CD4-positive, alpha-beta T cell treated with Interleukin-2 at 100 ng/mL for 4 hours (primary cell): ENCODE measurements at regions not wholly inside any gene's neighbourhood (a gene's known extent, or its start where the extent isn't known, plus 50 kb on each side); places are given as distances from the start of the nearest gene placed in this dataset.

Experiments
- DNase-seq: peaks from one replicate; pipeline ENCODE4 v3.0.0-alpha.2; 2020; ENCODE audit warnings: low spot score

GRCh38 chr5:74122175-74122574 lies 496.2 kb downstream of the ARHGEF28 start:
- no peak for DNase-seq

GRCh38 chr5:74120585-74120984 lies 494.6 kb downstream of the ARHGEF28 start:
- DNase-seq: no peak

- DNase-seq: no peak
These were observed 492.1 kb downstream of the ARHGEF28 start for GRCh38 chr5:74118071-74118470.

GRCh38 chr5:74116984-74117383 lies 491.0 kb downstream of the ARHGEF28 start:
- no peak for DNase-seq

GRCh38 chr5:74116266-74116665 lies 490.3 kb downstream of the ARHGEF28 start:
- no peak for DNase-seq

- no peak for DNase-seq
These were observed 487.9 kb downstream of the ARHGEF28 start for GRCh38 chr5:74113927-74114326.

- no peak for DNase-seq
These were observed 487.2 kb downstream of the ARHGEF28 start for GRCh38 chr5:74113196-74113540.

GRCh38 chr5:74112372-74113195 lies 486.6 kb downstream of the ARHGEF28 start:
- DNase-seq: no peak

GRCh38 chr5:74111764-74112163 lies 485.8 kb downstream of the ARHGEF28 start:
- no peak for DNase-seq

- DNase-seq: no peak
These were observed 483.3 kb downstream of the ARHGEF28 start for GRCh38 chr5:74109344-74109743.

- no peak for DNase-seq
These were observed 481.9 kb downstream of the ARHGEF28 start for GRCh38 chr5:74107899-74108298.

GRCh38 chr5:74105126-74105780 lies 479.3 kb downstream of the ARHGEF28 start:
- no peak for DNase-seq

GRCh38 chr5:74103131-74104023 lies 477.4 kb downstream of the ARHGEF28 start:
- DNase-seq: no peak

- DNase-seq: no peak
These were observed 474.3 kb downstream of the ARHGEF28 start for GRCh38 chr5:74100268-74100665.

GRCh38 chr5:74099538-74100267 lies 473.7 kb downstream of the ARHGEF28 start:
- DNase-seq: no peak

- DNase-seq: no peak
These were observed 472.9 kb downstream of the ARHGEF28 start for GRCh38 chr5:74098941-74099340.

GRCh38 chr5:74098456-74098855 lies 472.5 kb downstream of the ARHGEF28 start:
- DNase-seq: no peak

GRCh38 chr5:74096325-74096724 lies 470.3 kb downstream of the ARHGEF28 start:
- DNase-seq: no peak

GRCh38 chr5:74095871-74096270 lies 469.9 kb downstream of the ARHGEF28 start:
- DNase-seq: no peak

GRCh38 chr5:74094782-74095108 lies 468.7 kb downstream of the ARHGEF28 start:
- no peak for DNase-seq

- no peak for DNase-seq
These were observed 468.2 kb downstream of the ARHGEF28 start for GRCh38 chr5:74094096-74094781.

- no peak for DNase-seq
These were observed 467.6 kb downstream of the ARHGEF28 start for GRCh38 chr5:74093561-74093960.
